Ovary (tissue), 7 donors: ENCODE measurements at regions not wholly inside any gene's neighbourhood (a gene's known extent, or its start where the extent isn't known, plus 50 kb on each side); places are given as distances from the start of the nearest gene placed in this dataset.
"Not testable (repeated sequence)": the region's sequence is repeated elsewhere in the genome, so short reads cannot be mapped to it uniquely, and the experiment has no call there.

Experiments
- DNase-seq, 5 donors: peaks; one replicate each; pipeline ENCODE4 v3.0.0-alpha.2; 2019 to 2020
- H3K27ac ChIP-seq, 2 donors: fragments of 200-600 bp; one replicate each; pipeline versions ENCODE4 v1.5.1 to v1.8.0; 2019 to 2022
- H3K27me3 ChIP-seq: fragments of 200-600 bp; one replicate; pipeline ENCODE4 v1.8.0; 2022
- H3K36me3 ChIP-seq: fragments of 200-600 bp; sonication (generic); one replicate; pipeline ENCODE4 v1.5.1; 2019
- H3K4me1 ChIP-seq: one replicate; pipeline ENCODE4 v1.8.1; 2013; ENCODE audit warnings: mild to moderate bottlenecking, moderate library complexity; ENCODE audit not compliant: insufficient read depth
- H3K4me3 ChIP-seq: fragments of 200-600 bp; sonication (generic); one replicate; pipeline ENCODE4 v1.5.1; 2017
- H3K9me3 ChIP-seq, 2 donors: fragments of 200-600 bp in 1 of 2; sonication (generic) in 1 of 2; one replicate each; pipeline versions ENCODE4 v1.5.1 to v1.8.1; 2013 to 2019; ENCODE audit warnings: mild to moderate bottlenecking in 1 of 2, moderate library complexity in 1 of 2
- EP300 ChIP-seq: sonication (generic); formaldehyde crosslinking; IDR thresholded peaks from one replicate; pipeline ENCODE4 v1.6.1; 2017; ENCODE audit warnings: antibody characterized with exemption
- POLR2A ChIP-seq: fragments of 450-650 bp; IDR thresholded peaks from one replicate; pipeline ENCODE4 v1.6.1; 2017; ENCODE audit warnings: antibody characterized with exemption, mild to moderate bottlenecking, moderate library complexity
- WGBS, 3 donors: extraction: QIAGEN DNeasy Blood & Tissue Kit in 1 of 3; methylation state at CpG; one replicate each; pipeline versions ENCODE4 v1.1.5 to v1.1.7; 2013 to 2017; 5-methylcytosine and 5-hydroxymethylcytosine counted together
- intact Hi-C, 4 donors: fragments of 100-400 bp; cut with DNase I; formaldehyde crosslinking; loops; one replicate each; pipeline versions ENCODE4 v1.11.0 to v1.15.1; 2022 to 2023
- TF ChIP-seq, protein P1 (sequence below), 3 donors: fragments of 450-650 bp in 2 of 3; fragments of 200-600 bp in 1 of 3; IDR thresholded peaks; one replicate each; pipeline versions ENCODE4 v1.5.1 to v1.8.0; 2016 to 2022; ENCODE audit warnings: antibody characterized with exemption in 3 of 3, mild to moderate bottlenecking in 1 of 3
- donor health status: DM: no; HTN: no; CAD: no; lungs with moderate emphysema.
- donor health status: DM: no; HTN: no; CAD: no.
- donor health status: Bipolar disorder and iron deficiency.
- donor health status: DM: no; HTN: no; CAD: no.
- donor health status: DM: yes; HTN: yes; CAD: no.

DNA sequence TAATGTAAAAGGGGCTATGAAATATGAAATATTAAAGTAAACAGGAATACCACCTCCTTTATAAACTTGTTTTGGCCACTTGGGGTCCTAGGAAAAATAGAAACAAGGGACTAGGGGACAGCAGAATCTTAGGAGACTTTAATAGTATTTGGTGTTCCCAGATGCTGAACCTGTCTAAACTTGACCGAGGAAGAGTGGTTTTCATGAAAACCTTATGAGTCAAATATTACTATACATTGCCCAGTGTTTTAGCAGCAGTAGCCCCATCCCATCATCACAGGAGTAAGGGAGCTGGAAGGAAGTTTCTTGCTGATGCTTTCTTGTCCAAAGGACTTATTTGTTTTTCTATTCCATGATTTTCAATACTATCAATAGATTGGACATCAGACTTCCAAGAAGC lies 177.5 kb upstream of the CAND1 start:
- Histone ChIP-seq H3K4me3 (no peak overlapping the region), H3K4me1 (no peaks in the 10 kb centered on the region), H3K27me3 (no peaks in the 10 kb centered on the region), H3K36me3 (no peaks in the 10 kb centered on the region), H3K27ac (no peak overlapping the region), H3K9me3 (no peaks in the 10 kb centered on the region)
- TF ChIP-seq POLR2A = no peak
- TF ChIP-seq EP300 = no peak
- TF ChIP-seq, protein P1, sequence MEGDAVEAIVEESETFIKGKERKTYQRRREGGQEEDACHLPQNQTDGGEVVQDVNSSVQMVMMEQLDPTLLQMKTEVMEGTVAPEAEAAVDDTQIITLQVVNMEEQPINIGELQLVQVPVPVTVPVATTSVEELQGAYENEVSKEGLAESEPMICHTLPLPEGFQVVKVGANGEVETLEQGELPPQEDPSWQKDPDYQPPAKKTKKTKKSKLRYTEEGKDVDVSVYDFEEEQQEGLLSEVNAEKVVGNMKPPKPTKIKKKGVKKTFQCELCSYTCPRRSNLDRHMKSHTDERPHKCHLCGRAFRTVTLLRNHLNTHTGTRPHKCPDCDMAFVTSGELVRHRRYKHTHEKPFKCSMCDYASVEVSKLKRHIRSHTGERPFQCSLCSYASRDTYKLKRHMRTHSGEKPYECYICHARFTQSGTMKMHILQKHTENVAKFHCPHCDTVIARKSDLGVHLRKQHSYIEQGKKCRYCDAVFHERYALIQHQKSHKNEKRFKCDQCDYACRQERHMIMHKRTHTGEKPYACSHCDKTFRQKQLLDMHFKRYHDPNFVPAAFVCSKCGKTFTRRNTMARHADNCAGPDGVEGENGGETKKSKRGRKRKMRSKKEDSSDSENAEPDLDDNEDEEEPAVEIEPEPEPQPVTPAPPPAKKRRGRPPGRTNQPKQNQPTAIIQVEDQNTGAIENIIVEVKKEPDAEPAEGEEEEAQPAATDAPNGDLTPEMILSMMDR (IDR thresholded peaks at IDR 0.05) = no peak
- intact Hi-C loops = no loop called here
- DNase-seq = no peak
- WGBS, 3 donors = 94 to 97% (median 95%) methylated on average over 1 of the region's 1 CpG

DNA sequence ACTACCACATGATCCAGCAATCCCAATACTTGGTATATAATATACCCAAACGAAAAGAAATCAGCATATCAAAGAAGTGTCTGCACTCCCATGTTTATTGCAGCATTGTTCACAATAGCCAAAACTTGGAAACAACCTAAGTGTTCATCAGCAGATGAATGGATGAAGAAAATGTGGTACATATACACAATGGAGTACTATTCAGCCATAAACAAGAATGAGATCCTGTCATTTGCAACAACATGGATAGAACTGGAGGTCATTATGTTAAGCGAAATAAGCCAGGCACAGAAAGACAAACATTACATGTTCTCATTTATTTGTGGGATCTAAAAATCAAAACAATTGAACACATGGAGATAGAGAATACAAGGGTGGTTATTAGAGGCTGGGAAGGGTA lies 176.2 kb upstream of the CAND1 start:
- H3K27ac ChIP-seq, H3K27me3 ChIP-seq, DNase-seq, H3K4me1 ChIP-seq, H3K9me3 ChIP-seq, H3K4me3 ChIP-seq, H3K36me3 ChIP-seq, intact Hi-C loops: not testable (repeated sequence)
- WGBS, 3 donors = 85 to 92% (median 89%) methylated on average over 2 of the region's 2 CpGs

DNA sequence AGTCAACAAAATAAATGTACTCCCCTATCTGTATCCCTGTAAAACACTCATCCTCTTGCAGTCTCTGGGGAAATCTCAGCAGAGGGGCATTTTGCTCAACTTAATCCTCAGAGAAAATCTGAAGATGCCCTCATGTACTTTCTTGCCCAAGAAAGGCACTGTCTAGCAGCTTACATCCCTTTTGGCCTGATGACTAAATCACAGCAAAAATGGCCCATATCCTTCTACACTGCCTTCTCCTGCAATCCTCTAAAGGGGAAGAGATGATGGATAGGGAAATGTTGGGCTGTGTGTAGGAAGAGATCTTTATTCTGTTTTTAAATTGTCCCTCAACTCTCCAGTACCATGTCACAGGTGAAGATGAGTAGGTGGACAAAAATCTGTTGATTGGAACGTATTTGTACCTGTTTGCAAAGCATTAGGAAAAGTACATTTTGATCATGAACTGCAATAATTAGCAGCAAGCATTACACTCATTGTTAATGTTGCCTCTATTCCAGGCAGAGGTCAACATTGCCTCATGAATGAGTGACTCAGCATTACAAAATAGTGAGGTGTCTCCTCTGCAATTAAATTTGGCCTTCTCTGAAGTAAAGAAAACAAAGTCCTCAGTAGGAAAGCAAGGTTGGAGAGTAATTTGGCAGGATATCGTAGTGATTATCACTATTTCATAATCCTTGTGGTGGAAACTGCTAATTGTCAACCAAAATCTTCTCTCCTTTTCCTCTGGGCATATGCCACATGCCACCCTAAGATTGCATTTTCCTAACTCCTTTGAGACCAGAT lies 172.4 kb upstream of the CAND1 start:
- no peak for DNase-seq
- H3K27me3 ChIP-seq = no peaks in the 10 kb centered on the region
- no peak overlapping the region for H3K27ac ChIP-seq
- 40 to 46% (median 43%) methylated on average over 2 of the region's 2 CpGs for WGBS, 3 donors
- TF ChIP-seq POLR2A = no peak
- TF ChIP-seq EP300 = no peak
- TF ChIP-seq, protein P1 (IDR thresholded peaks at IDR 0.05) = no peak
- H3K36me3 ChIP-seq = no peaks in the 10 kb centered on the region
- intact Hi-C loops = no loop called here
- H3K4me3 ChIP-seq = no peak overlapping the region
- no peaks in the 10 kb centered on the region for H3K9me3 ChIP-seq
- H3K4me1 ChIP-seq = no peaks in the 10 kb centered on the region

DNA sequence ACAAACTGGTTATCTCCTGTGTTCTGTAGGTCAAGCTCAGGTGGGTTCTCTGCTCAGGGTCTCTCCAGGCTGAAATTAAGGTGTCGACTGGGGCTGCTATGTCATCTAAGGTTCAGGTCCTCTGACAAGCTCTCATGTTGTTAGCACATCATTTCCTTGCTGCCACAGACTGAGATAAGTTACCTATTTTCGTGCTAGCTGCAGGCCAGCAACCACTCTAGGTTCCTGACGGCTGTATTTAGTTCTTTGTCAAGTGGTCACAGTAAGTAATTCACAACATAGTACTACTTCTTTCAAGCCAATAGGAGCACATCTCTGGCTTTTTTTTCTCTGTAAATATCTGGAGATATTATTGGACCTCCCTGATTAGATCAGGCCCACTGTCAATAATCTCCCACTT lies 169.3 kb upstream of the CAND1 start:
- no peak for TF ChIP-seq POLR2A
- no peak for TF ChIP-seq EP300
- TF ChIP-seq, protein P1 (IDR thresholded peaks at IDR 0.05) = no peak
- no peaks in the 10 kb centered on the region for H3K27me3 ChIP-seq
- no peak overlapping the region for H3K27ac ChIP-seq
- intact Hi-C loops = no loop called here
- no peaks in the 10 kb centered on the region for H3K9me3 ChIP-seq
- H3K4me1 ChIP-seq = no peaks in the 10 kb centered on the region
- H3K36me3 ChIP-seq = no peaks in the 10 kb centered on the region
- 74 to 86% (median 79%) methylated on average over 3 of the region's 3 CpGs for WGBS, 3 donors
- no peak overlapping the region for H3K4me3 ChIP-seq
- no peak for DNase-seq

DNA sequence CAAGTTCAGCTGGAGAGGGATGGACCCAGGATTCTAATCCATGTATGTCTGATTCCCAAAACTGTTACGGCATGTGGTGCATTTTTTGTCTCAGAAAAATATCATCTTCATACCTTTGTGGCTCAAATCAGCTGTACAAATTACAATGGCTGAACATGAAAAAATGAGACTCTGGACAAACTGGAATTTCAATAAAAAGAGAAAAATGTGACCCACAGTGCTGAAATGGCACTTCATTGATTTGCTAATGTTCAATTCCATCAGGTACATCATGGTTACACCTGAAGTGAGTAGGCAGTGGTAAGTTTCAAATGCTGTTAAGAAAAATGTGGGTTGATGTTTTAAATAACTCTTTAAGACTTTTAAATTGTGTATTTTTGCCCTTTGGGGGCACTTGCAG lies 165.6 kb upstream of the CAND1 start:
- no peak overlapping the region for H3K27ac ChIP-seq
- intact Hi-C loops = no loop called here
- TF ChIP-seq, protein P1 (IDR thresholded peaks at IDR 0.05) = no peak
- TF ChIP-seq POLR2A (no peak), EP300 (no peak)
- 72 to 82% (median 79%) methylated on average over 1 of the region's 1 CpG for WGBS, 3 donors
- no peak overlapping the region for H3K4me3 ChIP-seq
- H3K27me3 ChIP-seq = no peaks in the 10 kb centered on the region
- DNase-seq = no peak
- no peaks in the 10 kb centered on the region for H3K9me3 ChIP-seq
- H3K36me3 ChIP-seq = no peaks in the 10 kb centered on the region
- H3K4me1 ChIP-seq = no peaks in the 10 kb centered on the region
